A204.1 (cell line): ENCODE measurements at regions not wholly inside any gene's neighbourhood (a gene's known extent, or its start where the extent isn't known, plus 50 kb on each side); places are given as distances from the start of the nearest gene placed in this dataset.
"Not testable (repeated sequence)": the region's sequence is repeated elsewhere in the genome, so short reads cannot be mapped to it uniquely, and the experiment has no call there.

Source experiments
- FAIRE-seq: peaks from 2 replicates; lab custom pipeline; 2012; peaks lifted over from hg19 to GRCh38; lab: Jason Lieb, UNC

GRCh38 chr10:9427209-9427608 lies 1372.7 kb downstream of the GATA3 start:
- no peak for FAIRE-seq

- no peak for FAIRE-seq
Observed at GRCh38 chr10:9437131-9437530, 1382.6 kb downstream of the GATA3 start.

GRCh38 chr10:9443758-9444157 lies 1389.3 kb downstream of the GATA3 start:
- no peak for FAIRE-seq

- FAIRE-seq, result no peak
Observed at GRCh38 chr10:9449530-9449929, 1395.0 kb downstream of the GATA3 start.

GRCh38 chr10:9450801-9451200 lies 1396.3 kb downstream of the GATA3 start:
- no peak for FAIRE-seq

GRCh38 chr10:9451211-9451773 lies 1396.8 kb downstream of the GATA3 start:
- no peak for FAIRE-seq

GRCh38 chr10:9452056-9452455 lies 1397.6 kb downstream of the GATA3 start:
- no peak for FAIRE-seq

- not testable (repeated sequence) for FAIRE-seq
Observed at GRCh38 chr10:9453871-9454270, 1399.4 kb downstream of the GATA3 start.

GRCh38 chr10:9469663-9470205 lies 1415.2 kb downstream of the GATA3 start:
- no peak for FAIRE-seq

- FAIRE-seq, result no peak
Observed at GRCh38 chr10:9470581-9470980, 1416.1 kb downstream of the GATA3 start.

- no peak for FAIRE-seq
Observed at GRCh38 chr10:9501944-9502343, 1447.5 kb downstream of the GATA3 start.

- no peak for FAIRE-seq
Observed at GRCh38 chr10:9504227-9504626, 1449.7 kb downstream of the GATA3 start.

GRCh38 chr10:9505546-9505945 lies 1451.1 kb downstream of the GATA3 start:
- no peak for FAIRE-seq

- no peak for FAIRE-seq
Observed at GRCh38 chr10:9508606-9509005, 1454.1 kb downstream of the GATA3 start.

- FAIRE-seq, result no peak
Observed at GRCh38 chr10:9510626-9511025, 1456.1 kb downstream of the GATA3 start.

GRCh38 chr10:9515922-9516321 lies 1461.4 kb downstream of the GATA3 start:
- no peak for FAIRE-seq

GRCh38 chr10:9535744-9536143 lies 1481.3 kb downstream of the GATA3 start:
- FAIRE-seq, result no peak

GRCh38 chr10:9545073-9545472 lies 1472.6 kb upstream of the CELF2 start:
- FAIRE-seq, result no peak

- no peak for FAIRE-seq
Observed at GRCh38 chr10:9547936-9548904, 1469.5 kb upstream of the CELF2 start.

GRCh38 chr10:9550810-9551209 lies 1466.9 kb upstream of the CELF2 start:
- FAIRE-seq, result no peak

GRCh38 chr10:9554321-9554720 lies 1463.4 kb upstream of the CELF2 start:
- FAIRE-seq, result no peak

GRCh38 chr10:9560976-9561375 lies 1456.7 kb upstream of the CELF2 start:
- no peak for FAIRE-seq

- no peak for FAIRE-seq
Observed at GRCh38 chr10:9561821-9562505, 1455.7 kb upstream of the CELF2 start.
